Gastrocnemius medialis (tissue), 4 donors: ENCODE measurements at regions not wholly inside any gene's neighbourhood (a gene's known extent, or its start where the extent isn't known, plus 50 kb on each side); places are given as distances from the start of the nearest gene placed in this dataset.

Source experiments
- ATAC-seq, 2 donors: fragments of 150-250 bp; one replicate each; pipeline ENCODE4 v1.9.1; 2016
- DNase-seq, 2 donors: peaks; one replicate each; pipeline ENCODE4 v3.0.0-alpha.2; 2019
- H3K27ac ChIP-seq, 4 donors: fragments of 200-600 bp; sonication (generic); 1 replicate in 1 of 4; 2 replicates in 3 of 4; pipeline ENCODE4 v1.5.1; 2016 to 2018; ENCODE audit warnings: mild to moderate bottlenecking in 2 of 4, moderate library complexity in 1 of 4
- H3K27me3 ChIP-seq, 3 donors: fragments of 200-600 bp; sonication (generic) in 2 of 3; 1 replicate in 1 of 3; 2 replicates in 2 of 3; pipeline versions ENCODE4 v1.5.1 to v1.6.0; 2016 to 2019; ENCODE audit warnings: mild to moderate bottlenecking in 1 of 3, moderate library complexity in 1 of 3
- H3K36me3 ChIP-seq, 2 donors: fragments of 200-600 bp; sonication (generic) in 1 of 2; one replicate each; pipeline ENCODE4 v1.5.1; 2017 to 2018
- H3K4me1 ChIP-seq, 2 donors: fragments of 200-600 bp; sonication (generic) in 1 of 2; one replicate each; pipeline ENCODE4 v1.5.1; 2016 to 2017; ENCODE audit warnings: mild to moderate bottlenecking in 2 of 2
- H3K4me3 ChIP-seq, 4 donors: fragments of 200-600 bp; sonication (generic) in 3 of 4; 1 replicate in 1 of 4; 2 replicates in 3 of 4; pipeline ENCODE4 v1.5.1; 2016 to 2019; ENCODE audit warnings: mild to moderate bottlenecking in 2 of 4
- H3K9me3 ChIP-seq, 3 donors: fragments of 200-600 bp; sonication (generic) in 2 of 3; 1 replicate in 1 of 3; 2 replicates in 2 of 3; pipeline ENCODE4 v1.5.1; 2016 to 2019
- CTCF ChIP-seq, 5 experiments: fragments of 450-650 bp in 3 of 5; fragments of 200-600 bp in 2 of 5; sonication (generic) in 2 of 5; IDR thresholded peaks in 4 of 5; conservative IDR thresholded peaks in 1 of 5; 1 replicate in 4 of 5; 2 replicates in 1 of 5; pipeline ENCODE4 v1.5.1; 2016 to 2019; ENCODE audit warnings: antibody characterized with exemption in 5 of 5, mild to moderate bottlenecking in 3 of 5, moderate library complexity in 3 of 5
- POLR2A ChIP-seq, 2 donors: fragments of 450-650 bp; IDR thresholded peaks; one replicate each; pipeline ENCODE4 v1.6.1; 2017; ENCODE audit warnings: antibody characterized with exemption in 2 of 2, mild to moderate bottlenecking in 2 of 2, moderate library complexity in 2 of 2
- in situ Hi-C, 4 donors: fragments of 200-750 bp; cut with MboI; loops; one replicate each; pipeline versions ENCODE4 v1.15.0 to v1.8.0; 2017; ENCODE audit warnings: low sequenced_read_pairs in 4 of 4
- intact Hi-C: fragments of 100-400 bp; cut with DNase I; formaldehyde crosslinking; loops from one replicate; pipeline ENCODE4 v1.15.1; 2023; ENCODE audit warnings: low total_unique reads

- in situ Hi-C loops = no loop called here
These were observed 115.4 kb upstream of the SCAF11 start for GRCh38 chr12:46105735-46106134.

GRCh38 chr12:46103559-46104383, 113.4 kb upstream of the SCAF11 start:
- H3K27me3 ChIP-seq = no peaks in the 10 kb centered on the region
- DNase-seq (no peak), ATAC-seq (no peak)
- no peak overlapping the region for H3K4me3 ChIP-seq
- intact Hi-C loops (no loop called here), in situ Hi-C loops (no loop called here)
- TF ChIP-seq CTCF (IDR thresholded peaks at IDR 0.05 in 4 of 5, conservative IDR thresholded peaks at IDR 0.05 in 1 of 5) (no peak), POLR2A (IDR thresholded peaks at IDR 0.05) (no peak)
- no peak overlapping the region for H3K27ac ChIP-seq
- no peaks in the 10 kb centered on the region for H3K36me3 ChIP-seq
- no peaks in the 10 kb centered on the region for H3K9me3 ChIP-seq
- no peaks in the 10 kb centered on the region for H3K4me1 ChIP-seq

More at GRCh38 chr12:46105735-46106134, 115.4 kb upstream of the SCAF11 start:
- H3K27ac ChIP-seq = no peak overlapping the region
- H3K9me3 ChIP-seq = no peaks in the 10 kb centered on the region
- TF ChIP-seq CTCF (IDR thresholded peaks at IDR 0.05 in 4 of 5, conservative IDR thresholded peaks at IDR 0.05 in 1 of 5) = no peak
- no peak for TF ChIP-seq POLR2A (IDR thresholded peaks at IDR 0.05)
- no peak for DNase-seq
- no peak for ATAC-seq
- intact Hi-C loops = no loop called here
- H3K27me3 ChIP-seq = no peaks in the 10 kb centered on the region
- H3K4me3 ChIP-seq = no peak overlapping the region
- no peaks in the 10 kb centered on the region for H3K4me1 ChIP-seq
- no peaks in the 10 kb centered on the region for H3K36me3 ChIP-seq

- DNase-seq (no peak), ATAC-seq (no peak)
- Histone ChIP-seq H3K4me3 (no peak overlapping the region), H3K36me3 (no peaks in the 10 kb centered on the region), H3K4me1 (no peaks in the 10 kb centered on the region), H3K27me3 (no peaks in the 10 kb centered on the region), H3K27ac (no peak overlapping the region), H3K9me3 (no peaks in the 10 kb centered on the region)
- in situ Hi-C loops = no loop called here
- TF ChIP-seq POLR2A (IDR thresholded peaks at IDR 0.05) (no peak), CTCF (IDR thresholded peaks at IDR 0.05 in 4 of 5, conservative IDR thresholded peaks at IDR 0.05 in 1 of 5) (no peak)
- intact Hi-C loops = no loop called here
These were observed 111.1 kb upstream of the SCAF11 start for GRCh38 chr12:46101485-46101869.

- no peaks in the 10 kb centered on the region for H3K4me1 ChIP-seq
- no peaks in the 10 kb centered on the region for H3K36me3 ChIP-seq
- ATAC-seq (no peak), DNase-seq (no peak)
- H3K9me3 ChIP-seq = no peaks in the 10 kb centered on the region
- no peak overlapping the region for H3K27ac ChIP-seq
- in situ Hi-C loops = no loop called here
- no peaks in the 10 kb centered on the region for H3K27me3 ChIP-seq
- intact Hi-C loops = no loop called here
- H3K4me3 ChIP-seq = no peak overlapping the region
- TF ChIP-seq POLR2A (IDR thresholded peaks at IDR 0.05) = no peak
These were observed 110.4 kb upstream of the SCAF11 start for GRCh38 chr12:46100551-46101484.
